ENCODE measurements at regions not wholly inside any gene's neighbourhood (a gene's known extent, or its start where the extent isn't known, plus 50 kb on each side); places are given as distances from the start of the nearest gene placed in this dataset.

DNA sequence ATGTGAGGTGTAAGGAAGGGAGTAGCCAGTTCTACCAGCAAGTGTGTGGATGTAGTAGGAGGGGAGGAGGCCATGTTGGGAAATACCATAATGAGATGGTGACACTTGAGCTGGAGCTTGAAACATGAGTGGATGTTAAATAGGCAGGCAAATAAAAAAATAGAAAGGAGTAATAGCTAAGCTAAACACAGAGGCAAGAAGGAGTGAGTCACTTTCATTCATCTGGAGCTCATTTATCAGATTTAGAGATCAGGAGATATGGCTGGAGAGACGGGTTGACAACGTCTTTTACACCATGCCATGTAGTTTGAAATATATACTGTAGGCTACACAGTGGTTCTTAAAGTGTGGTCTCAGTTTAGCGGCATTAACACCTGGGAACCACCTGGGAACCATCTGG lies 390.5 kb downstream of the DIPK2A start:
- Mint-ChIP-seq H3K9me3 (ENCODE audit: low read depth) (peaks cover 5% of the 10 kb centered on the region), H3K36me3 (ENCODE audit: low read depth) (no peaks in the 10 kb centered on the region), H3K27ac (no peak overlapping the region), H3K4me3 (no peak overlapping the region), H3K27me3 (peaks cover 2% of the 10 kb centered on the region), H3K4me1 (no peaks in the 10 kb centered on the region)
- intact Hi-C loops (cut with DNase I, micrococcal nuclease) = no loop called here
- ChIA-PET POLR2A (no interaction called here), CTCF (no interaction called here)
- DNase-seq (no peak), ATAC-seq (no peak)

DNA sequence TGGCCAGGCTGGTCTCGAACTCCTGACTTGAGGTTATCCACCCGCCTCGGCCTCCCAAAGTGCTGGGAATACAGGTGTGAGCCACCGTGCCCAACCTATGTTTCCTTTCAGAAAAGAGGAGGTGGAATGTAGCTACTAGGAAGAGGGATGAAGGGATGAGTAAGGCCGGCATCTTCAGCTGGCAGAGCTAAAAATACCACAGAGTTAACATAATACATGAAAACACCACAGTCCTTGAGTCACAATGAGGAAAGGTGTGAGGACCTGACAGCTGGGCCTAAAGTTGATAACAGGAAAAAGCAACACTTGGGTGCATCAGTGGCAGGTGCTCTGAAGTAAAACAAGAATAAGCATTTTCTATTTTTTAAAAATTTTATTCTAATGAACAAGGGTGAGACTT lies 392.2 kb downstream of the DIPK2A start:
- Mint-ChIP-seq H3K27me3 (peaks cover 2% of the 10 kb centered on the region), H3K27ac (no peak overlapping the region), H3K9me3 (ENCODE audit: low read depth) (peaks cover 11% of the 10 kb centered on the region), H3K4me1 (no peaks in the 10 kb centered on the region), H3K4me3 (no peak overlapping the region), H3K36me3 (ENCODE audit: low read depth) (no peaks in the 10 kb centered on the region)
- DNase-seq = no peak
- intact Hi-C loops (cut with DNase I, micrococcal nuclease) = no loop called here
- ChIA-PET CTCF (no interaction called here), POLR2A (no interaction called here)
- ATAC-seq = no peak

DNA sequence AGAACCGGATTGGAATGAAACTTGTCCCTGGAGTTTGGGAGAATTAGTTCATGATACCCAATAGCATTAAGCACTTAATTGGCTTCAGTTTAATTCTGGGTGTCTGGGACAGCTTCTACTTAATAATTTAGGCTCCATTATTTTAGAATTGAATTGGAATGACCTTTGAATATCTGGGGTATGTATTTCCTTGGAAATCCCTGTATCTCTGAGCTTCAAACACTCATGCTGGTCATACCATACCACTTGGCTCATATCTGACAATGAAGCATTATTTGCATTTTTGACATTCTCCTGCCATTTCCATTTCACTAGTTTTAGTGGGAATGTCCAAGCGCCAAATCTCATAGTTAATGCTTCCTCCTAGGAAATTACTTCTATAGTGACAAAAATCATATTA lies 393.1 kb downstream of the DIPK2A start:
- H3K4me3 Mint-ChIP-seq = no peak overlapping the region
- no peaks in the 10 kb centered on the region for H3K36me3 Mint-ChIP-seq (ENCODE audit: low read depth)
- CTCF ChIA-PET = no interaction called here
- no peak overlapping the region for H3K27ac Mint-ChIP-seq
- ATAC-seq (no peak), DNase-seq (no peak)
- H3K9me3 Mint-ChIP-seq (ENCODE audit: low read depth) = peaks cover 17% of the 10 kb centered on the region
- intact Hi-C loops (cut with DNase I, micrococcal nuclease) = no loop called here
- POLR2A ChIA-PET = no interaction called here
- H3K4me1 Mint-ChIP-seq = no peaks in the 10 kb centered on the region
- H3K27me3 Mint-ChIP-seq = peaks cover 2% of the 10 kb centered on the region

DNA sequence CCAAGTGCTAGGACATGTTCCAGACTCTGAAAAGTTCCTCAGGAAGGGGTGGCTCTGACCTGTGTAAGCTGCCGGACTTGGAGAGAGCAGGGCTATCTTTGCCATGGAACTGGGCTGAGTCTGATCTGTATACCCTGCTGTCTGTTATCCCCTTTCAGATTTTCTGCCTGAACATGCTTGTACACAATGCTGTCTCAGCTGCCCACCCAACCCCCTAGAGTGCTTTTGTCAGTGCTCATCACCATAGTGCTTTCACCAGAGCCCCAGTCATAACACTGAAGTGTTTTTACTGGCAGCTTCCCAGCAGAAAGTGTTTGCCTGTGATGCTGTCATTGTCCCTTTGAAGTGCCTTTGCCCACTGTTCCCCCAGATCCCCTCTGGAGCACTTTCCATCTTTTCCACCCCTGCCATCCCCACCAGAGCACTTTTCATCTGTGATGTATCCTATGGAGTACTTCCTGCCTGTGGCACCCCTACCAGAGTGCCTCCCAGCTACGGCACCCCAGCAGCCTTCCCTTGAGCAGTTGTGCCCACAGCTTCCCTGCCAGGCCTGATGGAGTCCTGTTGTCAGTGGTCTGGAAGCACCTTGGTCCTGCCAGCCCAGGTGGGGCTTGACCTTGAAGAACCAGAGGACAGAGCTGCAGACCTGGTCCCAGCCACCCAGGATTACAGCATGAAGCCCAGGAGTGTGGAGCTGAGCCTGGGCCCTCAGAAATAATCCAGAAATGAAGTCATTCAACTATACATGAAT lies 397.7 kb downstream of the DIPK2A start:
- CTCF ChIA-PET = no interaction called here
- peaks cover 25% of the 10 kb centered on the region for H3K9me3 Mint-ChIP-seq (ENCODE audit: low read depth)
- H3K4me3 Mint-ChIP-seq = no peak overlapping the region
- H3K36me3 Mint-ChIP-seq (ENCODE audit: low read depth) = no peaks in the 10 kb centered on the region
- intact Hi-C loops (cut with DNase I, micrococcal nuclease) = no loop called here
- ATAC-seq (no peak), DNase-seq (no peak)
- no peaks in the 10 kb centered on the region for H3K27me3 Mint-ChIP-seq
- no peaks in the 10 kb centered on the region for H3K4me1 Mint-ChIP-seq
- POLR2A ChIA-PET = no interaction called here
- no peak overlapping the region for H3K27ac Mint-ChIP-seq

DNA sequence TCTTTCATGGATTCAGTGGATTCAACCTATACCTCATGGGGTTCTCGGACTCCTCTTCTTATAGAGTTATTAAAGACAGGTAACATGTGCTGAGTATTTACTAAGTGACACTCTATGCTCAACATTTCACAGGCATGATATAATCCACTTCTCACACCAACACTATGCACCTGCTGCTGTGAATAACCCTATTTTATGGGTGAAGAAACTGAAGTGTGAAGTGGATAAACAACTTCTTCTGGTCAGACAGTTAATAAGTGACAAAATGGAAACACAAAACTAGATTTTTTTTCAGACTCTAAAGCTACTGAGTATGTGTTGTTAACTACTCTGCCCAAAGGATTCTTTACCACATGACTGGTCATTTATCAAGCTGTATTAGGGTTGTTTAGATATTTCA lies 403.5 kb downstream of the DIPK2A start:
- CTCF ChIA-PET = no interaction called here
- POLR2A ChIA-PET = no interaction called here
- intact Hi-C loops (cut with DNase I, micrococcal nuclease) = no loop called here
- no peak overlapping the region for H3K27ac Mint-ChIP-seq
- DNase-seq (no peak), ATAC-seq (no peak)
- H3K36me3 Mint-ChIP-seq (ENCODE audit: low read depth) = no peaks in the 10 kb centered on the region
- no peaks in the 10 kb centered on the region for H3K4me1 Mint-ChIP-seq
- H3K4me3 Mint-ChIP-seq = no peak overlapping the region
- no peaks in the 10 kb centered on the region for H3K27me3 Mint-ChIP-seq
- peaks cover 7% of the 10 kb centered on the region for H3K9me3 Mint-ChIP-seq (ENCODE audit: low read depth)

DNA sequence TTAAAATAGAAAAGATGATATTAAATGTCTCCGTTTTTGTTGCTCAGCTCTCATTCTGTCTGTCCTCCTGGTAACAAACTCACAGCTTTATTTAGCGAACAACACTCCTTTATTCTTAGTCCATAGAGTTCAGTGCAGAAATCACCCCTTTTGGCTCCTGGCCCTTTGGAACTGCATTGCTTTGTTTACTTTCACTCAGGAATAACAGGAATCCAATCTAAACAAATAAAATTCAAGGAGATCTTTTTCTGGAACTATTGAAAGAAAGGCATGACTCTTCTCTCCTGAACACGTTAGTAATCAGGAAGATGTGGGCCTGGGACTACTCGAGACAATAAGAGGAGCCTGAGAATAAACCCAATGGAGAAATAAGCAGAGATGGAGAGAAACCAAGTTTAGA lies 409.2 kb downstream of the DIPK2A start:
- H3K4me3 Mint-ChIP-seq = no peak overlapping the region
- no peaks in the 10 kb centered on the region for H3K27me3 Mint-ChIP-seq
- intact Hi-C loops (cut with DNase I, micrococcal nuclease) = no loop called here
- ChIA-PET CTCF (no interaction called here), POLR2A (no interaction called here)
- no peaks in the 10 kb centered on the region for H3K9me3 Mint-ChIP-seq (ENCODE audit: low read depth)
- no peak overlapping the region for H3K27ac Mint-ChIP-seq
- ATAC-seq (no peak), DNase-seq (no peak)
- H3K4me1 Mint-ChIP-seq = no peaks in the 10 kb centered on the region
- no peaks in the 10 kb centered on the region for H3K36me3 Mint-ChIP-seq (ENCODE audit: low read depth)

DNA sequence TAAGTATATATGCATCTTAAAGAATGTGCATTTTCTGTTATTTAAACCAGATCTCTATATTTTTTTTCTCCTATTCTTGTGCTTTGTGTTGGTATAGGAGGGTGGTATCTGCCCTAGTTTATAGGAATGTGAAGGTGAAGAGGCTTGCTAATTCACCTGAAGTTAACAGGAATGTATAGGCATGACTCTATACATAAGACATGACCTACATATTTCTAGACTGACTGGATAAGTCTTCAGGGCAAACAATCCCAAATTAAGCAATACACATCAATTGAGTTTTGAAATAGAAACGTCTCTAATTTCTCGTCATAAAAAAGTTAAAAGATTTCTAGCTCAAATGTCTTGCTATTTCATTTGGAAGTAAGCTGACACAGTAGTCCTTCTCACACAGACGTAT lies 410.0 kb downstream of the DIPK2A start:
- H3K9me3 Mint-ChIP-seq (ENCODE audit: low read depth) = no peaks in the 10 kb centered on the region
- H3K4me1 Mint-ChIP-seq = no peaks in the 10 kb centered on the region
- intact Hi-C loops (cut with DNase I, micrococcal nuclease) = no loop called here
- H3K27ac Mint-ChIP-seq = no peak overlapping the region
- ChIA-PET CTCF (no interaction called here), POLR2A (no interaction called here)
- DNase-seq (no peak), ATAC-seq (no peak)
- H3K27me3 Mint-ChIP-seq = no peaks in the 10 kb centered on the region
- H3K4me3 Mint-ChIP-seq = no peak overlapping the region
- no peaks in the 10 kb centered on the region for H3K36me3 Mint-ChIP-seq (ENCODE audit: low read depth)

DNA sequence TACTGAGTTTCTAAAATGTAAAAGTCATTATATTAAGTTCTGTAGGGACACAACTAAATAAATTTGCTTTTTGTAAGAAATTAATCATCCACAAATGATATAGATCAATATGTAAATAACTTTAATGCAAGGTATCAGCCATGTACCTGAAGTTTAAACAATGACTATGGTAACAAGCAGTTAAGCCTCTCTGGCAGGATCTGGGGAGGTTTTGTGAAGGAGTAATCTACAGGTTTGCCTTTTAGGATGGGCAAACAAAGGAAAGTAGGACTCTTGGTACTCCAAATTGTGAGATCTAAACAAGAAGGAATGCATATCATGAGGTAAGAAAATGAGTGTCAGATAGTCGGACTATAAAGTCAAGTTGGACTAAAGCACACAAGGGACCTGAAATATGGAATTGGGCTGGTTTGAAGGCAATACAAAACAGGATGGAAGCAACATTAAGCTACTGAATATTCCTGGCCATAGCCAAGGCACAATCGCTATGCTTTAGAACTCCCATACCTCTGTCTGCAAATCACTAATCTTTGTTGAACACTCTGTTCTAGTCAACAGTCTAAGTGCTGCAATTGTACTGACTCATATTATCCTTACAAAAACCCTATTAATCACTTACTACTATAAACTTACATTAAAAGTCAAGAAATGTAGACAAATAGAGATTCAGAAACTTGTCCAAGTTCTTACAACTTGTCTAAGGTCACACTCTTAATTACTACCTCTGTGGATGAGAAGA lies 412.8 kb downstream of the DIPK2A start:
- H3K27me3 Mint-ChIP-seq = no peaks in the 10 kb centered on the region

DNA sequence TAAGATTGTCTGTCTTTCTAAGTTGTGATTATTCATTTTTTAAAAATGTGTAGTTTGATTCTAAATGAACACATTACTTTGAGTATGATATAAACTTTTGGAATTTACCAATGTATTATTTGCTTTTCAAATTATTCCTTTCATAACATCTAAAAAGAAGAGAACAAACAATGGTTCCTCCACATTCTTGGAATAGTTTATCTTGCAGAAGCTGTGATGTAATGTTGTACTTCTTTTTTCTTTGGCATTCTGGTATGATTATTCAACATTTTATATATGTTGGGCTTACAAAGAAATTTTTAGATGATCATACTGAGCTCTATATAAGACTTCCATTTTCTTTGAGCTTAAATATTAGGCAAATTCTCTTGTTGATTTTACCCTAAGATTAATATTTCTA lies 419.2 kb downstream of the DIPK2A start:
- H3K4me3 Mint-ChIP-seq = no peak overlapping the region
- CTCF ChIA-PET = interaction anchor here (1.5 kb wide), 1 partner anchor 13 kb away, joined by 4 read pairs; no protein-coding TSS in a partner anchor
- no peaks in the 10 kb centered on the region for H3K4me1 Mint-ChIP-seq
- POLR2A ChIA-PET = no interaction called here
- no peaks in the 10 kb centered on the region for H3K36me3 Mint-ChIP-seq (ENCODE audit: low read depth)
- intact Hi-C loops (cut with DNase I, micrococcal nuclease) = no loop called here
- H3K27me3 Mint-ChIP-seq = no peaks in the 10 kb centered on the region
- H3K27ac Mint-ChIP-seq = no peak overlapping the region
- H3K9me3 Mint-ChIP-seq (ENCODE audit: low read depth) = peaks cover 2% of the 10 kb centered on the region
- ATAC-seq = no peak
- no peak for DNase-seq

More for the DNA sequence above, 412.8 kb downstream of the DIPK2A start:
- intact Hi-C loops (cut with DNase I, micrococcal nuclease) = no loop called here
- no peak overlapping the region for H3K27ac Mint-ChIP-seq
- H3K4me1 Mint-ChIP-seq = no peaks in the 10 kb centered on the region
- H3K9me3 Mint-ChIP-seq (ENCODE audit: low read depth) = no peaks in the 10 kb centered on the region
- H3K36me3 Mint-ChIP-seq (ENCODE audit: low read depth) = no peaks in the 10 kb centered on the region
- ChIA-PET CTCF (no interaction called here), POLR2A (no interaction called here)
- H3K4me3 Mint-ChIP-seq = no peak overlapping the region
- ATAC-seq = no peak
- no peak for DNase-seq

DNA sequence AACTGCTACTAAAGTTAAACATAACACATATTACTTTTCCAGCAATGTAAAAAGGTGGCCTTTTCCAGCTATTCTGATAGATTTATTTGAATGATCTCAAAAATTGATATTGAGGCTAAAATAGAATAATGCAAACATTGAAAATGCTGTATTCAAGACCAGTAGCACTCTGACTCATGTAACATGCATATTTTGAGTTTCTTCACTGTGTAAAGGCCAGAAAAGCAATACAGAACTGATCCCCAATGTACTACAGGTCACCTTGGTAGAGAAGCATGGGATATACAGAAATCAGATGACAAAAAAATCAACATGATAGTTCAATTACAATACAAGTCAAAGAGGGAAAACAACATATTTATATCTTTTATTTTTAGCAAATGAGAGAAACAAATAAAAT lies 419.6 kb downstream of the DIPK2A start:
- DNase-seq (no peak), ATAC-seq (no peak)
- Mint-ChIP-seq H3K27ac (no peak overlapping the region), H3K4me3 (no peak overlapping the region), H3K9me3 (ENCODE audit: low read depth) (peaks cover 2% of the 10 kb centered on the region), H3K36me3 (ENCODE audit: low read depth) (no peaks in the 10 kb centered on the region), H3K27me3 (no peaks in the 10 kb centered on the region), H3K4me1 (no peaks in the 10 kb centered on the region)
- intact Hi-C loops (cut with DNase I, micrococcal nuclease) = no loop called here
- CTCF ChIA-PET = interaction anchor here (1.5 kb wide), 1 partner anchor 13 kb away, joined by 4 read pairs; no protein-coding TSS in a partner anchor
- POLR2A ChIA-PET = no interaction called here

DNA sequence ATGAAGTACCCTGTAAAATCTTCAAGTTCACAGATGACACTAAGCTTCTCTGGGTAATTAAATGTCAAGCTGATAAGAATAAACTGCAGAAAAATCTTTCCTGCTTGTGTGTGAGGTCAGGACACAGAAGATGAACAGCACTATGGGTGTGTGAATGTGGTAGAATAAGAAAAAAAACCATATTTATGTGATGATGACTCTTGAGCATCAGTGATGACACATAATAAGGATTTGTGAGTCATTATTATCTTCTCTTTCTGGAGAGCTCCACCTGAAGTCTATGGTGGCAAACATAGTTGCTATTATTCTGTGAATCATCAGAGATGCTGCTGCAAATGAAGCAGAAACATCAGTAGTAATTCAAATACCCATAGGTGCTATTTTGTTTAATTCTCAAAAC lies 422.4 kb downstream of the DIPK2A start:
- ChIA-PET POLR2A (no interaction called here), CTCF (no interaction called here)
- no peaks in the 10 kb centered on the region for H3K36me3 Mint-ChIP-seq (ENCODE audit: low read depth)
- H3K4me3 Mint-ChIP-seq = no peak overlapping the region
- H3K27me3 Mint-ChIP-seq = no peaks in the 10 kb centered on the region
- no peak overlapping the region for H3K27ac Mint-ChIP-seq
- intact Hi-C loops (cut with DNase I, micrococcal nuclease) = no loop called here
- peaks cover 2% of the 10 kb centered on the region for H3K9me3 Mint-ChIP-seq (ENCODE audit: low read depth)
- H3K4me1 Mint-ChIP-seq = no peaks in the 10 kb centered on the region
- peak; percentile 19 for ATAC-seq
- no peak for DNase-seq

DNA sequence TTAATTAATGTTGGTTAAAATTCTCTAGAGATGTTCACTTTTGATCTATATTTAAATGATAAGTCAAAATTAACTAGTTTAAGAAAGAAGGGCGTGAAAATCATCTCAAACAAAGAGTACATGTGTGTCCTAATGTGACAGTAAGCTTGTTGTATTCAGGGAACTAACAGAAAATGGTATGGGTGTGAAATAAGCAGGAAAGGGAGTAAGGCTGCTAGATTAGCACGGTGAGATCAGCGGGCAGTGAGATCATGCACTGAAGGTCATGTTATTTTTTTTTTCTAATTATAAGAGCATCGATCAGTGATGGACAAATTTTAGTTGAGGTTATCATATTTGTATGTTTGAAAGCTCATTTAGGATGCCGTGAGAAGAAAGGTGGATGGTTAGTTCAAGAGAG lies 430.8 kb downstream of the DIPK2A start:
- Mint-ChIP-seq H3K36me3 (ENCODE audit: low read depth) (no peaks in the 10 kb centered on the region), H3K4me1 (no peaks in the 10 kb centered on the region), H3K27ac (no peak overlapping the region), H3K4me3 (no peak overlapping the region), H3K9me3 (ENCODE audit: low read depth) (peaks cover 11% of the 10 kb centered on the region), H3K27me3 (no peaks in the 10 kb centered on the region)
- POLR2A ChIA-PET = no interaction called here
- CTCF ChIA-PET = no interaction called here
- no peak for DNase-seq
- ATAC-seq = no peak
- intact Hi-C loops (cut with DNase I, micrococcal nuclease) = no loop called here

All from activated CD4-positive, alpha-beta T cell treated with anti-CD3 and anti-CD28 coated beads for 36 hours (primary cell).